ENCODE measurements at regions not wholly inside any gene's neighbourhood (a gene's known extent, or its start where the extent isn't known, plus 50 kb on each side); places are given as distances from the start of the nearest gene placed in this dataset.

DNA sequence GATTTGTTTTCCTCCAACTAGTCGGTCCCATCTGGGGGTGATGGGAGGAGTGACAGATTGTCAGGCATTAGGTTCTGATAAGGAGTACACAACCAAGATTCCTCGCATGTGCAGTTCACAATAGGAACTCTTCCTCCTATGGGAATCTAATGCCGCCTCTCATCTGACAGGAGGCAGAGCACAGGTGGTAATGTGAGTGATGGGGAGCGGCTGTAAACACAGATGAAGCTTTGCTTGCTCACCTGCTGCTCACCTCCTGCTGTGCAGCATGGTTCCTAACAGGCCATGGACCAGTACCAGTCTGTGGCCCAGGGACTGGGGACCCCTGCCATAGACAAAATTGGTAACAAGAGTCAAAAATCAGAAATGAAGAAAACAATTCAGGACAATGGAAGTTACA is 173.3 kb upstream of the HMHB1 start:
- TF ChIP-seq, protein P1, sequence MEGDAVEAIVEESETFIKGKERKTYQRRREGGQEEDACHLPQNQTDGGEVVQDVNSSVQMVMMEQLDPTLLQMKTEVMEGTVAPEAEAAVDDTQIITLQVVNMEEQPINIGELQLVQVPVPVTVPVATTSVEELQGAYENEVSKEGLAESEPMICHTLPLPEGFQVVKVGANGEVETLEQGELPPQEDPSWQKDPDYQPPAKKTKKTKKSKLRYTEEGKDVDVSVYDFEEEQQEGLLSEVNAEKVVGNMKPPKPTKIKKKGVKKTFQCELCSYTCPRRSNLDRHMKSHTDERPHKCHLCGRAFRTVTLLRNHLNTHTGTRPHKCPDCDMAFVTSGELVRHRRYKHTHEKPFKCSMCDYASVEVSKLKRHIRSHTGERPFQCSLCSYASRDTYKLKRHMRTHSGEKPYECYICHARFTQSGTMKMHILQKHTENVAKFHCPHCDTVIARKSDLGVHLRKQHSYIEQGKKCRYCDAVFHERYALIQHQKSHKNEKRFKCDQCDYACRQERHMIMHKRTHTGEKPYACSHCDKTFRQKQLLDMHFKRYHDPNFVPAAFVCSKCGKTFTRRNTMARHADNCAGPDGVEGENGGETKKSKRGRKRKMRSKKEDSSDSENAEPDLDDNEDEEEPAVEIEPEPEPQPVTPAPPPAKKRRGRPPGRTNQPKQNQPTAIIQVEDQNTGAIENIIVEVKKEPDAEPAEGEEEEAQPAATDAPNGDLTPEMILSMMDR (IDR thresholded peaks at IDR 0.05; ENCODE audit: poor library complexity) = no peak
- no peak for TF ChIP-seq EZH2phosphoT487 (IDR thresholded peaks at IDR 0.05; ENCODE audit: low read depth, severe bottlenecking, unreplicated experiment)

All from hepatocyte (in vitro differentiated cells).